Neuronal stem cell (in vitro differentiated cells): ENCODE measurements at regions not wholly inside any gene's neighbourhood (a gene's known extent, or its start where the extent isn't known, plus 50 kb on each side); places are given as distances from the start of the nearest gene placed in this dataset.
A peak's percentile ranks its signal among the peaks of the same experiment; 100 is the strongest.

Source experiments
- DNase-seq: peaks from one replicate; pipeline ENCODE4 v3.0.0-alpha.2; 2013; ENCODE audit warnings: low spot score
- H2AFZ ChIP-seq: one replicate; pipeline ENCODE4 v1.6.1; 2013; ENCODE audit warnings: mild to moderate bottlenecking, low read length, inconsistent platforms
- H2AK5ac ChIP-seq: 2 replicates; pipeline ENCODE4 v1.6.1; 2013; ENCODE audit warnings: low read depth, mild to moderate bottlenecking, inconsistent platforms, low read length, moderate library complexity, mixed read lengths
- H2BK120ac ChIP-seq: 2 replicates; pipeline ENCODE4 v1.6.1; 2013; ENCODE audit warnings: low read depth, mild to moderate bottlenecking, inconsistent platforms, low read length, moderate library complexity, mixed read lengths
- H2BK12ac ChIP-seq: one replicate; pipeline ENCODE4 v1.6.1; 2013; ENCODE audit warnings: low read length, inconsistent platforms
- H2BK15ac ChIP-seq: 2 replicates; pipeline ENCODE4 v1.6.1; 2013; ENCODE audit warnings: mild to moderate bottlenecking, low read length, inconsistent platforms, mixed read lengths
- H2BK5ac ChIP-seq: one replicate; pipeline ENCODE4 v1.6.1; 2013; ENCODE audit warnings: inconsistent platforms, mild to moderate bottlenecking, low read length, moderate library complexity
- H3K14ac ChIP-seq: one replicate; pipeline ENCODE4 v1.6.1; 2013; ENCODE audit warnings: low read length, inconsistent platforms
- H3K18ac ChIP-seq: 2 replicates; pipeline ENCODE4 v1.6.1; 2013; ENCODE audit warnings: low read length, inconsistent platforms
- H3K23ac ChIP-seq: 2 replicates; pipeline ENCODE4 v1.6.1; 2013; ENCODE audit warnings: low read depth, mild to moderate bottlenecking, mixed read lengths, low read length, inconsistent platforms; ENCODE audit not compliant: poor library complexity
- H3K27ac ChIP-seq: replicated peaks from 3 replicates; pipeline ENCODE4 v1.5.1; 2013; ENCODE audit warnings: low read length, inconsistent platforms
- H3K27me3 ChIP-seq, 3 experiments: 2 replicates each; pipeline ENCODE4 v1.6.1; 2013; ENCODE audit warnings: low read length in 3 of 3, mild to moderate bottlenecking in 2 of 3, inconsistent platforms in 1 of 3, low read depth in 1 of 3, mixed read lengths in 1 of 3, moderate library complexity in 1 of 3; ENCODE audit not compliant: control insufficient read depth in 3 of 3, insufficient read depth in 3 of 3
- H3K36me3 ChIP-seq, 2 donors: replicated peaks in 1 of 2; 2 replicates each; pipeline ENCODE4 v1.6.1; 2013; ENCODE audit warnings: low read length in 2 of 2; ENCODE audit not compliant: control insufficient read depth in 2 of 2, insufficient read depth in 2 of 2
- H3K4ac ChIP-seq: 2 replicates; pipeline ENCODE4 v1.6.1; 2013; ENCODE audit warnings: inconsistent platforms, mild to moderate bottlenecking, low read length, moderate library complexity
- H3K4me1 ChIP-seq, 2 donors: 1 replicate in 1 of 2; 2 replicates in 1 of 2; pipeline ENCODE4 v1.6.1; 2013; ENCODE audit warnings: low read length in 2 of 2, low read depth in 1 of 2; ENCODE audit not compliant: control insufficient read depth in 2 of 2, insufficient read depth in 1 of 2
- H3K4me2 ChIP-seq: one replicate; pipeline ENCODE4 v1.6.1; 2013; ENCODE audit warnings: mild to moderate bottlenecking, low read length, inconsistent platforms; ENCODE audit not compliant: insufficient read depth, poor library complexity, severe bottlenecking
- H3K4me3 ChIP-seq, 2 donors: 2 replicates each; pipeline ENCODE4 v1.5.1; 2013; ENCODE audit warnings: low read length in 2 of 2, mild to moderate bottlenecking in 2 of 2, inconsistent platforms in 1 of 2, moderate library complexity in 1 of 2
- H3K79me1 ChIP-seq: one replicate; pipeline ENCODE4 v1.6.1; 2013; ENCODE audit warnings: low read depth, mild to moderate bottlenecking, inconsistent platforms, low read length, moderate library complexity
- H3K9ac ChIP-seq: one replicate; pipeline ENCODE4 v1.6.1; 2013; ENCODE audit warnings: mild to moderate bottlenecking, low read depth, low read length, inconsistent platforms; ENCODE audit not compliant: poor library complexity
- H3K9me3 ChIP-seq, 2 donors: replicated peaks in 1 of 2; 2 replicates each; pipeline versions ENCODE3 to v1.6.1; 2013; ENCODE audit warnings: low read length in 2 of 2, mild to moderate bottlenecking in 2 of 2, inconsistent platforms in 1 of 2, low read depth in 1 of 2, mixed read lengths in 1 of 2, moderate library complexity in 1 of 2; ENCODE audit not compliant: control insufficient read depth in 2 of 2, insufficient read depth in 1 of 2
- H4K8ac ChIP-seq: one replicate; pipeline ENCODE4 v1.6.1; 2013; ENCODE audit warnings: low read depth, mild to moderate bottlenecking, inconsistent platforms, low read length, moderate library complexity
- H4K91ac ChIP-seq: one replicate; pipeline ENCODE4 v1.6.1; 2013; ENCODE audit warnings: low read length, low read depth, mild to moderate bottlenecking, inconsistent platforms; ENCODE audit not compliant: poor library complexity
- WGBS, 2 donors: extraction: QIAGEN DNeasy Blood & Tissue Kit; methylation state at CpG; one replicate each; pipeline ENCODE4 v1.1.7; 2013; ENCODE audit warnings: missing lambda C conversion rate in 2 of 2, mixed read lengths in 1 of 2; ENCODE audit not compliant: insufficient read length in 2 of 2, insufficient replicate concordance in 1 of 2; ENCODE audit errors: extremely low coverage in 2 of 2; 5-methylcytosine and 5-hydroxymethylcytosine counted together

DNA sequence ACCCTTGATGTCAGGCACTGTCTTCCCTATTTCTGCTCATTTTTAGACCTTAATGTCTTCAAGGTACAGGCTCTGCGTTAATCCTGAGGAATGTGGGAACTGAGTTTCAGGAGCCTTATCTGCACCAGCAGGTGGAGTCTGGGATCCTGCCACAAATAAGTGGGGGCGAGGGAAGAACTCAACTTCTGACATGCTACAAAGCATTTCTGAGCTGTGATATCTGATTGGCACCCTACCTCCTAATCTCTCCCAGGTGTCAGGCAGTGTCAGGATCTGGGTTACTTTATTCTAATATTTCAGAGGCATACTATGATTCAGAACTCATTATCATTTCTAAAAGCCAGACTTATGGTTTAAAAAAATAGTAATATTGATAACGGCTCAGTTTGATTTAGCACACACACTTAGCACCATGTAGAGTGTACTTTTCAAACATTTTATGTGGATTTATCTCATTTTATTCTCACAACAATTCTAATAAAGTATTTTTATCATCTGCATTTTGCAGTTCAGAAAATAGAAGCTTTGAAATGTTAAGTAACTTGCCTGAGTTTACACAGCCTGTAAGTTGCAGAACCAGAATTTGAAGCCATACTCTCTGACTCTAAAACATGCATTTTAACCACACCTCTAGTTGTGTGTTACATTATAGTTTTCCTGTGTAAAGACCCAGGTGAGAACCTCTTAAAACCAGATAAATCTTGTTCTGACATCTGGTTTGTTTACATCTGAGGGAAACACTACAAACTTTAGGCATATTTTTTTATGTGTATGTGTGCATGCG is 358.6 kb downstream of the TDRD3 start:
- no peak overlapping the region for H3K4ac ChIP-seq
- no peaks in the 10 kb centered on the region for H3K79me1 ChIP-seq
- no peak overlapping the region for H2BK5ac ChIP-seq
- H3K36me3 ChIP-seq, result no peaks in the 10 kb centered on the region
- no peak for DNase-seq
- H3K4me3 ChIP-seq, result no peak overlapping the region
- peaks cover 8 to 38% of the 10 kb centered on the region in 2 donors for H3K4me1 ChIP-seq
- H4K8ac ChIP-seq, result no peak overlapping the region
- no CpG with 5 or more reads among the region's 4 CpGs for WGBS, 2 donors
- H3K18ac ChIP-seq, result no peak overlapping the region
- no peak overlapping the region for H3K14ac ChIP-seq
- no peak overlapping the region for H2AK5ac ChIP-seq
- no peaks in the 10 kb centered on the region for H3K27me3 ChIP-seq
- no peak overlapping the region for H2BK12ac ChIP-seq
- no peak overlapping the region for H3K9ac ChIP-seq
- H3K9me3 ChIP-seq, result no peaks in the 10 kb centered on the region
- no peak overlapping the region for H2AFZ ChIP-seq
- H2BK120ac ChIP-seq, result no peak overlapping the region
- H3K27ac ChIP-seq, result no peak overlapping the region
- no peak overlapping the region for H3K4me2 ChIP-seq
- H2BK15ac ChIP-seq, result no peak overlapping the region
- no peak overlapping the region for H4K91ac ChIP-seq
- no peak overlapping the region for H3K23ac ChIP-seq

DNA sequence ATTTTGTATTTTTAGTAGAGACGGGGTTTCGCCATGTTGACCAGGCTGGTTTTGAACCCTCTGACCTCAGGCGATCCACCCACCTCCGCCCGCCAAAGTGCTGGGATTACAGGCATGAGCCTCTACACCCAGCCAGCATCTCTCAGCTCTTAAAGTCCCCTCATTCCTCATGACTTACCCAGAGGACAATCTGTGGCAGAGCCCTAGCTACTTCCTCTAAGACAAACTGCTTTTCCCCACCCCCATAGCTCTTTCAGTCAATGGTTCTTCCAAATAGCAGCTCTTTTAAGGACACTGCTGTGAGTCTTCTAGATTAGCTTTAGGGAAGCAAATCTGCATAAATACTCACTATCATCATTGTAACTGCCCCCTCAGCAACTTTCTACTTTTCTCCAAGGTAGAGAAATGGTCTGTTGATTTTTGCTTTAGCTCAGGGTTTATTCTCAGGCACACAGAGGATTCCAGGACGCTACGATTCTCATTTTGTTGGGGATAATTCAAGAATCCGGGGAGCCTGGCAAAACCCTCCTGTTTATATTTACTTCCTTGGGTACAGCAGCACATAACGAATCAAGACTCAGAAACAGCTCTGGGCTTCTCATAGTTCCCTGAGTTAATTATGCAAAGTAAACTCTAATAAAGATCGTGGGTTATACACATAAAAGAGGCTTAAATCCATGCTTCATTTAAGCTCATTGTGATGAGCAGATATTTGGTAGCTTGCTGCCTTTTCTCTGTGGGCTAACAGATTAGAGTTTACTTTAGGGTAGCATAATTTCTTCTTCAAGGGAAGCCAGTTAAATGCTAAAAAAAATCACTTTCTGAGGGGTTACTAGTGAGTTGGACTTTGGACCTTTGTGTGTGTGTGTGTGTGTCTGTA is 357.4 kb downstream of the TDRD3 start:
- peaks cover 6 to 34% of the 10 kb centered on the region in 2 donors for H3K4me1 ChIP-seq
- no peak overlapping the region for H3K23ac ChIP-seq
- H3K36me3 ChIP-seq, result no peaks in the 10 kb centered on the region
- H3K4ac ChIP-seq, result no peak overlapping the region
- no peak overlapping the region for H2BK12ac ChIP-seq
- no peak overlapping the region for H3K18ac ChIP-seq
- peak overlapping the region; percentile 8 for H2AFZ ChIP-seq
- H3K14ac ChIP-seq, result no peak overlapping the region
- no peak overlapping the region for H2AK5ac ChIP-seq
- H3K4me3 ChIP-seq, result no peak overlapping the region
- H2BK120ac ChIP-seq, result no peak overlapping the region
- H4K8ac ChIP-seq, result no peak overlapping the region
- no peak overlapping the region for H3K4me2 ChIP-seq
- no peak overlapping the region for H3K9ac ChIP-seq
- no peaks in the 10 kb centered on the region for H3K79me1 ChIP-seq
- no peak overlapping the region for H4K91ac ChIP-seq
- H3K9me3 ChIP-seq, result no peaks in the 10 kb centered on the region
- WGBS, 2 donors, result no CpG with 5 or more reads among the region's 10 CpGs
- no peaks in the 10 kb centered on the region for H3K27me3 ChIP-seq
- H2BK5ac ChIP-seq, result no peak overlapping the region
- peak overlapping the region; percentile 30 for H3K27ac ChIP-seq
- DNase-seq, result no peak
- no peak overlapping the region for H2BK15ac ChIP-seq

DNA sequence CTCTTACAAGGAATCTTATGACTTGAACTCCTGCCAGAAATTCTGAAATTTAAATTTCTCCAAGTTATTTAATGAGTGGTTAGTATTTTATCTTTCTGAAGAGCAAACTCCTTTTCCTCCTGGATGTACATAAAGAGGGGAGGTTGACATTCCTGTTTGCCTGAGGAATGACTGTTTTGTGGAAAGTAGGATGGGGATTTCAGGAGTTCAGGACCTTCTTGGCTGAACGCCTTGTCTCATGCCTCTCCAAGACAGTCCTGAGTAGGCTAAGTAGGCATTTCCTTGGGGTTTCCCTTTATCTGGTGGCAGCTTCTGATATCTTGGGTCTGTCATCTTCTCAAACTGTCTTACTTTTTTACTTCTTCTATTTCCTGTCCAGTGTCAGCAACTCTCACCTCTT is 356.6 kb downstream of the TDRD3 start:
- no peak overlapping the region for H2AFZ ChIP-seq
- DNase-seq, result no peak
- H2BK120ac ChIP-seq, result no peak overlapping the region
- H3K18ac ChIP-seq, result no peak overlapping the region
- H4K91ac ChIP-seq, result no peak overlapping the region
- no peak overlapping the region for H3K14ac ChIP-seq
- no peak overlapping the region for H3K4ac ChIP-seq
- no peak overlapping the region for H3K9ac ChIP-seq
- H2AK5ac ChIP-seq, result no peak overlapping the region
- no peak overlapping the region for H2BK15ac ChIP-seq
- no peaks in the 10 kb centered on the region for H3K79me1 ChIP-seq
- H3K36me3 ChIP-seq, result no peaks in the 10 kb centered on the region
- no peak overlapping the region for H3K4me2 ChIP-seq
- no peak overlapping the region for H3K23ac ChIP-seq
- WGBS, 2 donors, result no CpG with 5 or more reads among the region's 1 CpG
- no peak overlapping the region for H2BK5ac ChIP-seq
- no peaks in the 10 kb centered on the region for H3K9me3 ChIP-seq
- no peak overlapping the region for H4K8ac ChIP-seq
- peaks cover 4 to 26% of the 10 kb centered on the region in 2 donors for H3K4me1 ChIP-seq
- no peaks in the 10 kb centered on the region for H3K27me3 ChIP-seq
- no peak overlapping the region for H3K27ac ChIP-seq
- H2BK12ac ChIP-seq, result no peak overlapping the region
- no peak overlapping the region for H3K4me3 ChIP-seq

DNA sequence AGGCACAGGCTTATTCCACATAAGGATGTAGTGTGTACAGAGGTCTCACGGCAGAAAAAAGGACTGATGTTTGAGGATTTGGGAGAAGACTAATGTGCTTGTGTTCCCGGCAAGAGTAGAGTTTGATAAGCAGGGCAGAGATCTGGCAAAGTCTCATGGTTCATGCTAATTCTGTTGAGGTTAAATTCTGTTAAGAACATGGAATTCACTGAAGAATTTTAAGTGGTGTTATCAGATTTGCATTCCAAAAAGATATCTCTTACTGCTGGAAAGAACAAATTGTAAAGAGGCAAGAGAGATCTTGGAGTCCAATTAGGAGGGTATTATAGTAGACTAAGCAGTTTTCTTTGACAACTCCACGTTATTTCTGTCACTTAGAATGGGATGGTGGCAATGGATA is 348.3 kb downstream of the TDRD3 start:
- Histone ChIP-seq H3K9me3 (peaks cover 0 to 3% of the 10 kb centered on the region in 2 donors), H2BK5ac (no peak overlapping the region), H3K27me3 (no peaks in the 10 kb centered on the region), H3K4me3 (no peak overlapping the region), H3K18ac (no peak overlapping the region), H4K8ac (no peak overlapping the region), H2AFZ (no peak overlapping the region), H3K36me3 (no peaks in the 10 kb centered on the region), H3K4ac (no peak overlapping the region), H3K4me2 (no peak overlapping the region), H2AK5ac (no peak overlapping the region), H3K79me1 (no peaks in the 10 kb centered on the region), H2BK120ac (no peak overlapping the region), H3K23ac (no peak overlapping the region), H2BK15ac (no peak overlapping the region), H2BK12ac (no peak overlapping the region), H3K9ac (no peak overlapping the region), H3K14ac (no peak overlapping the region), H3K4me1 (peaks cover 0 to 6% of the 10 kb centered on the region in 2 donors), H3K27ac (no peak overlapping the region), H4K91ac (no peak overlapping the region)
- no peak for DNase-seq
- no CpG with 5 or more reads among the region's 3 CpGs for WGBS, 2 donors
